HEK293 (cell line): ENCODE measurements at regions not wholly inside any gene's neighbourhood (a gene's known extent, or its start where the extent isn't known, plus 50 kb on each side); places are given as distances from the start of the nearest gene placed in this dataset.

Source experiments
- CTCF ChIA-PET: fragments of 350-600 bp; formaldehyde crosslinking; extraction: SDS; loops from one replicate; lab custom pipeline; 2021; ENCODE audit warnings: antibody characterized with exemption; lab: Yijun Ruan, JAX
- POLR2A ChIA-PET: fragments of 300-600 bp; formaldehyde crosslinking; extraction: SDS; loops from one replicate; lab custom pipeline; 2020; ENCODE audit warnings: antibody characterized with exemption, inconsistent platforms; lab: Yijun Ruan, JAX
- H3K27ac ChIP-seq: fragments of 200-500 bp; sonication (Bioruptor generic); 2 replicates; pipeline ENCODE4 v1.5.1; 2014; ENCODE audit warnings: low read depth, low read length, control low read depth, inconsistent platforms; ENCODE audit errors: extremely low read depth
- H3K36me3 ChIP-seq, 2 experiments: fragments of 200-500 bp in 1 of 2; sonication (Bioruptor generic) in 1 of 2; 1 replicate in 1 of 2; 2 replicates in 1 of 2; pipeline ENCODE4 v1.5.1; 2014 to 2017; ENCODE audit warnings: inconsistent platforms in 2 of 2, low read length in 2 of 2; ENCODE audit not compliant: control insufficient read depth in 2 of 2, insufficient read depth in 1 of 2
- H3K4me1 ChIP-seq: fragments of 200-500 bp; sonication (Bioruptor generic); 2 replicates; pipeline ENCODE4 v1.5.1; 2014; ENCODE audit warnings: mild to moderate bottlenecking, low read length, inconsistent platforms; ENCODE audit not compliant: control insufficient read depth, insufficient read depth
- H3K4me3 ChIP-seq: 2 replicates; pipeline ENCODE4 v1.5.1; 2011; ENCODE audit warnings: low read depth, mild to moderate bottlenecking, control low read depth, low read length, moderate library complexity
- H3K9me3 ChIP-seq: fragments of 200-500 bp; sonication (Bioruptor generic); 2 replicates; pipeline ENCODE4 v1.5.1; 2014; ENCODE audit warnings: low read depth, low read length, inconsistent platforms; ENCODE audit not compliant: control insufficient read depth, insufficient read depth
- SETDB1 ChIP-seq: IDR thresholded peaks from one replicate; pipeline ENCODE4 v1.6.1; 2017; ENCODE audit warnings: mild to moderate bottlenecking, low read length, moderate library complexity, mixed read lengths; ENCODE audit not compliant: insufficient read length
- ZBTB48 ChIP-seq: fragments of 450-650 bp; formaldehyde crosslinking; IDR thresholded peaks from 2 replicates; pipeline ENCODE4 v1.5.1; 2016; ENCODE audit warnings: missing biosample characterization, missing genetic modification characterization
- ZNF121 ChIP-seq: fragments of 450-650 bp; formaldehyde crosslinking; IDR thresholded peaks from 2 replicates; pipeline ENCODE4 v1.5.1; 2016; ENCODE audit warnings: missing biosample characterization, missing genetic modification characterization
- ZNF2 ChIP-seq: fragments of 450-650 bp; formaldehyde crosslinking; IDR thresholded peaks from 2 replicates; pipeline ENCODE4 v1.5.1; 2016; ENCODE audit warnings: missing biosample characterization, missing genetic modification characterization
- ZNF223 ChIP-seq: fragments of 450-650 bp; formaldehyde crosslinking; IDR thresholded peaks from 2 replicates; pipeline ENCODE4 v1.5.1; 2016; ENCODE audit warnings: missing biosample characterization, missing genetic modification characterization
- ZNF239 ChIP-seq: fragments of 450-650 bp; formaldehyde crosslinking; IDR thresholded peaks from 2 replicates; pipeline ENCODE4 v1.5.1; 2016; ENCODE audit warnings: missing biosample characterization, missing genetic modification characterization
- ZNF24 ChIP-seq: fragments of 450-650 bp; formaldehyde crosslinking; IDR thresholded peaks from 2 replicates; pipeline ENCODE4 v1.5.1; 2016; ENCODE audit warnings: missing biosample characterization, missing genetic modification characterization
- ZNF311 ChIP-seq: fragments of 450-650 bp; formaldehyde crosslinking; IDR thresholded peaks from 2 replicates; pipeline ENCODE4 v1.5.1; 2017; ENCODE audit warnings: missing biosample characterization, missing genetic modification characterization, borderline replicate concordance
- ZNF324 ChIP-seq: fragments of 450-650 bp; formaldehyde crosslinking; IDR thresholded peaks from 2 replicates; pipeline ENCODE4 v1.5.1; 2016; ENCODE audit warnings: missing biosample characterization, missing genetic modification characterization
- ZNF404 ChIP-seq: fragments of 450-650 bp; formaldehyde crosslinking; IDR thresholded peaks from 2 replicates; pipeline ENCODE4 v1.5.1; 2017; ENCODE audit warnings: missing biosample characterization, missing genetic modification characterization
- ZNF548 ChIP-seq: fragments of 450-650 bp; formaldehyde crosslinking; IDR thresholded peaks from 2 replicates; pipeline ENCODE4 v1.5.1; 2016; ENCODE audit warnings: missing biosample characterization, missing genetic modification characterization
- ZNF654 ChIP-seq: fragments of 450-650 bp; formaldehyde crosslinking; IDR thresholded peaks from 2 replicates; pipeline ENCODE4 v1.5.1; 2016; ENCODE audit warnings: low read depth, missing biosample characterization, missing genetic modification characterization
- ZNF785 ChIP-seq: fragments of 450-650 bp; formaldehyde crosslinking; IDR thresholded peaks from 2 replicates; pipeline ENCODE4 v1.5.1; 2016; ENCODE audit warnings: missing biosample characterization, missing genetic modification characterization
- ZNF791 ChIP-seq: fragments of 450-650 bp; formaldehyde crosslinking; IDR thresholded peaks from 2 replicates; pipeline ENCODE4 v1.5.1; 2016; ENCODE audit warnings: missing biosample characterization, missing genetic modification characterization
- ZNF830 ChIP-seq: fragments of 450-650 bp; IDR thresholded peaks from 2 replicates; pipeline ENCODE4 v1.5.0; 2018; ENCODE audit warnings: missing biosample characterization, missing genetic modification characterization, low read depth, mild to moderate bottlenecking, moderate library complexity
- TF ChIP-seq, protein P1 (sequence below): fragments of 450-650 bp; IDR thresholded peaks from 2 replicates; pipeline ENCODE4 v1.5.1; 2018; ENCODE audit warnings: missing biosample characterization, missing genetic modification characterization
- TF ChIP-seq, protein P2 (sequence below): fragments of 450-650 bp; formaldehyde crosslinking; conservative IDR thresholded peaks from 2 replicates; pipeline ENCODE4 v1.5.1; 2016; ENCODE audit warnings: low read depth, missing biosample characterization, missing genetic modification characterization
- TF ChIP-seq, protein P3 (sequence below): fragments of 450-650 bp; formaldehyde crosslinking; IDR thresholded peaks from 2 replicates; pipeline ENCODE4 v1.5.1; 2016; ENCODE audit warnings: missing biosample characterization, missing genetic modification characterization, low read depth
- TF ChIP-seq, protein P4 (sequence below): fragments of 450-650 bp; formaldehyde crosslinking; IDR thresholded peaks from 2 replicates; pipeline ENCODE4 v1.5.1; 2016; ENCODE audit warnings: missing biosample characterization, missing genetic modification characterization
- TF ChIP-seq, protein P5 (sequence below): fragments of 450-650 bp; IDR thresholded peaks from 2 replicates; pipeline ENCODE4 v1.5.1; 2018; ENCODE audit warnings: missing biosample characterization, mild to moderate bottlenecking, missing genetic modification characterization

DNA sequence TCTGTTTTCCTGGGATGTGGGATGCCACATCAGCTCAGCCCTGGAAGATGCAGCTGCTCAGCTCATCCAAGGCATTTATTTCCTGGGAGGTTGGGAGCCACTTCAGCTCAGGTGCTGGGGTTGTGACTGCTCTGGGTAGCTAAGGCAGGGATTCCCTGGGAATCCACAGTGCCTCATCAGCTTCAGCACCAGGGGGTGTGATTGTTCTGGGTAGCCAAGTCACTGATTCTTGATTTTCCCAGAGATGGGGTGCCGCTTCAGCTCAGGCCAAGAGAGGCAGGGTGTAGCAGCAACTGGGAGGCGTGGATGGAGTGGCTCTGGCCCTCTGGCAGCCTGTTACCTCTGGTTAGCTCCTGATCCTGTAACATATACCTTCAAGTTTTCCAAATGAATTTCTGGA is 81.3 kb upstream of the PRMT8 start:
- Histone ChIP-seq H3K4me1 (no peaks in the 10 kb centered on the region), H3K27ac (no peak overlapping the region), H3K4me3 (no peak overlapping the region), H3K9me3 (no peaks in the 10 kb centered on the region), H3K36me3 (no peaks in the 10 kb centered on the region)
- CTCF ChIA-PET, result interaction anchor here (0.6 to 1.2 kb wide), 2 partner anchors 46 to 109 kb away, joined by 3 to 4 read pairs; no protein-coding TSS in a partner anchor
- POLR2A ChIA-PET, result no interaction called here
- TF ChIP-seq ZNF404 (tag by site-specific recombination) (no peak), ZNF548 (tag by site-specific recombination) (no peak), SETDB1 (no peak), ZNF2 (no peak), ZNF223 (tag by site-specific recombination) (no peak), ZNF24 (tag by site-specific recombination) (no peak), ZBTB48 (tag by site-specific recombination) (no peak), ZNF324 (tag by site-specific recombination) (no peak), ZNF239 (tag by site-specific recombination) (no peak), ZNF830 (tag by site-specific recombination) (no peak), ZNF785 (tag by site-specific recombination) (no peak), ZNF654 (tag by site-specific recombination) (no peak), ZNF791 (tag by site-specific recombination) (no peak), ZNF121 (tag by site-specific recombination) (no peak), ZNF311 (tag by site-specific recombination) (no peak)
- TF ChIP-seq, protein P1, sequence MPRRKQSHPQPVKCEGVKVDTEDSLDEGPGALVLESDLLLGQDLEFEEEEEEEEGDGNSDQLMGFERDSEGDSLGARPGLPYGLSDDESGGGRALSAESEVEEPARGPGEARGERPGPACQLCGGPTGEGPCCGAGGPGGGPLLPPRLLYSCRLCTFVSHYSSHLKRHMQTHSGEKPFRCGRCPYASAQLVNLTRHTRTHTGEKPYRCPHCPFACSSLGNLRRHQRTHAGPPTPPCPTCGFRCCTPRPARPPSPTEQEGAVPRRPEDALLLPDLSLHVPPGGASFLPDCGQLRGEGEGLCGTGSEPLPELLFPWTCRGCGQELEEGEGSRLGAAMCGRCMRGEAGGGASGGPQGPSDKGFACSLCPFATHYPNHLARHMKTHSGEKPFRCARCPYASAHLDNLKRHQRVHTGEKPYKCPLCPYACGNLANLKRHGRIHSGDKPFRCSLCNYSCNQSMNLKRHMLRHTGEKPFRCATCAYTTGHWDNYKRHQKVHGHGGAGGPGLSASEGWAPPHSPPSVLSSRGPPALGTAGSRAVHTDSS, result no peak
- TF ChIP-seq, protein P2, sequence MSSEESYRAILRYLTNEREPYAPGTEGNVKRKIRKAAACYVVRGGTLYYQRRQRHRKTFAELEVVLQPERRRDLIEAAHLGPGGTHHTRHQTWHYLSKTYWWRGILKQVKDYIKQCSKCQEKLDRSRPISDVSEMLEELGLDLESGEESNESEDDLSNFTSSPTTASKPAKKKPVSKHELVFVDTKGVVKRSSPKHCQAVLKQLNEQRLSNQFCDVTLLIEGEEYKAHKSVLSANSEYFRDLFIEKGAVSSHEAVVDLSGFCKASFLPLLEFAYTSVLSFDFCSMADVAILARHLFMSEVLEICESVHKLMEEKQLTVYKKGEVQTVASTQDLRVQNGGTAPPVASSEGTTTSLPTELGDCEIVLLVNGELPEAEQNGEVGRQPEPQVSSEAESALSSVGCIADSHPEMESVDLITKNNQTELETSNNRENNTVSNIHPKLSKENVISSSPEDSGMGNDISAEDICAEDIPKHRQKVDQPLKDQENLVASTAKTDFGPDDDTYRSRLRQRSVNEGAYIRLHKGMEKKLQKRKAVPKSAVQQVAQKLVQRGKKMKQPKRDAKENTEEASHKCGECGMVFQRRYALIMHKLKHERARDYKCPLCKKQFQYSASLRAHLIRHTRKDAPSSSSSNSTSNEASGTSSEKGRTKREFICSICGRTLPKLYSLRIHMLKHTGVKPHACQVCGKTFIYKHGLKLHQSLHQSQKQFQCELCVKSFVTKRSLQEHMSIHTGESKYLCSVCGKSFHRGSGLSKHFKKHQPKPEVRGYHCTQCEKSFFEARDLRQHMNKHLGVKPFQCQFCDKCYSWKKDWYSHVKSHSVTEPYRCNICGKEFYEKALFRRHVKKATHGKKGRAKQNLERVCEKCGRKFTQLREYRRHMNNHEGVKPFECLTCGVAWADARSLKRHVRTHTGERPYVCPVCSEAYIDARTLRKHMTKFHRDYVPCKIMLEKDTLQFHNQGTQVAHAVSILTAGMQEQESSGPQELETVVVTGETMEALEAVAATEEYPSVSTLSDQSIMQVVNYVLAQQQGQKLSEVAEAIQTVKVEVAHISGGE, result no peak
- TF ChIP-seq, protein P3, sequence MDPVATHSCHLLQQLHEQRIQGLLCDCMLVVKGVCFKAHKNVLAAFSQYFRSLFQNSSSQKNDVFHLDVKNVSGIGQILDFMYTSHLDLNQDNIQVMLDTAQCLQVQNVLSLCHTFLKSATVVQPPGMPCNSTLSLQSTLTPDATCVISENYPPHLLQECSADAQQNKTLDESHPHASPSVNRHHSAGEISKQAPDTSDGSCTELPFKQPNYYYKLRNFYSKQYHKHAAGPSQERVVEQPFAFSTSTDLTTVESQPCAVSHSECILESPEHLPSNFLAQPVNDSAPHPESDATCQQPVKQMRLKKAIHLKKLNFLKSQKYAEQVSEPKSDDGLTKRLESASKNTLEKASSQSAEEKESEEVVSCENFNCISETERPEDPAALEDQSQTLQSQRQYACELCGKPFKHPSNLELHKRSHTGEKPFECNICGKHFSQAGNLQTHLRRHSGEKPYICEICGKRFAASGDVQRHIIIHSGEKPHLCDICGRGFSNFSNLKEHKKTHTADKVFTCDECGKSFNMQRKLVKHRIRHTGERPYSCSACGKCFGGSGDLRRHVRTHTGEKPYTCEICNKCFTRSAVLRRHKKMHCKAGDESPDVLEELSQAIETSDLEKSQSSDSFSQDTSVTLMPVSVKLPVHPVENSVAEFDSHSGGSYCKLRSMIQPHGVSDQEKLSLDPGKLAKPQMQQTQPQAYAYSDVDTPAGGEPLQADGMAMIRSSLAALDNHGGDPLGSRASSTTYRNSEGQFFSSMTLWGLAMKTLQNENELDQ (tag by site-specific recombination), result no peak
- TF ChIP-seq, protein P4, sequence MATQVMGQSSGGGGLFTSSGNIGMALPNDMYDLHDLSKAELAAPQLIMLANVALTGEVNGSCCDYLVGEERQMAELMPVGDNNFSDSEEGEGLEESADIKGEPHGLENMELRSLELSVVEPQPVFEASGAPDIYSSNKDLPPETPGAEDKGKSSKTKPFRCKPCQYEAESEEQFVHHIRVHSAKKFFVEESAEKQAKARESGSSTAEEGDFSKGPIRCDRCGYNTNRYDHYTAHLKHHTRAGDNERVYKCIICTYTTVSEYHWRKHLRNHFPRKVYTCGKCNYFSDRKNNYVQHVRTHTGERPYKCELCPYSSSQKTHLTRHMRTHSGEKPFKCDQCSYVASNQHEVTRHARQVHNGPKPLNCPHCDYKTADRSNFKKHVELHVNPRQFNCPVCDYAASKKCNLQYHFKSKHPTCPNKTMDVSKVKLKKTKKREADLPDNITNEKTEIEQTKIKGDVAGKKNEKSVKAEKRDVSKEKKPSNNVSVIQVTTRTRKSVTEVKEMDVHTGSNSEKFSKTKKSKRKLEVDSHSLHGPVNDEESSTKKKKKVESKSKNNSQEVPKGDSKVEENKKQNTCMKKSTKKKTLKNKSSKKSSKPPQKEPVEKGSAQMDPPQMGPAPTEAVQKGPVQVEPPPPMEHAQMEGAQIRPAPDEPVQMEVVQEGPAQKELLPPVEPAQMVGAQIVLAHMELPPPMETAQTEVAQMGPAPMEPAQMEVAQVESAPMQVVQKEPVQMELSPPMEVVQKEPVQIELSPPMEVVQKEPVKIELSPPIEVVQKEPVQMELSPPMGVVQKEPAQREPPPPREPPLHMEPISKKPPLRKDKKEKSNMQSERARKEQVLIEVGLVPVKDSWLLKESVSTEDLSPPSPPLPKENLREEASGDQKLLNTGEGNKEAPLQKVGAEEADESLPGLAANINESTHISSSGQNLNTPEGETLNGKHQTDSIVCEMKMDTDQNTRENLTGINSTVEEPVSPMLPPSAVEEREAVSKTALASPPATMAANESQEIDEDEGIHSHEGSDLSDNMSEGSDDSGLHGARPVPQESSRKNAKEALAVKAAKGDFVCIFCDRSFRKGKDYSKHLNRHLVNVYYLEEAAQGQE (tag by site-specific recombination), result no peak
- TF ChIP-seq, protein P5, sequence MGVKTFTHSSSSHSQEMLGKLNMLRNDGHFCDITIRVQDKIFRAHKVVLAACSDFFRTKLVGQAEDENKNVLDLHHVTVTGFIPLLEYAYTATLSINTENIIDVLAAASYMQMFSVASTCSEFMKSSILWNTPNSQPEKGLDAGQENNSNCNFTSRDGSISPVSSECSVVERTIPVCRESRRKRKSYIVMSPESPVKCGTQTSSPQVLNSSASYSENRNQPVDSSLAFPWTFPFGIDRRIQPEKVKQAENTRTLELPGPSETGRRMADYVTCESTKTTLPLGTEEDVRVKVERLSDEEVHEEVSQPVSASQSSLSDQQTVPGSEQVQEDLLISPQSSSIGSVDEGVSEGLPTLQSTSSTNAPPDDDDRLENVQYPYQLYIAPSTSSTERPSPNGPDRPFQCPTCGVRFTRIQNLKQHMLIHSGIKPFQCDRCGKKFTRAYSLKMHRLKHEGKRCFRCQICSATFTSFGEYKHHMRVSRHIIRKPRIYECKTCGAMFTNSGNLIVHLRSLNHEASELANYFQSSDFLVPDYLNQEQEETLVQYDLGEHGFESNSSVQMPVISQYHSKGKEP (tag by site-specific recombination), result no peak
